Trophoblast cell (in vitro differentiated cells and primary cell): ENCODE measurements at regions not wholly inside any gene's neighbourhood (a gene's known extent, or its start where the extent isn't known, plus 50 kb on each side); places are given as distances from the start of the nearest gene placed in this dataset.

ENCODE experiments used
- DNase-seq, 2 donors: peaks; one replicate each; pipeline ENCODE4 v3.0.0-alpha.2; 2016
- H2AFZ ChIP-seq: 2 replicates; pipeline ENCODE4 v1.6.1; 2013; ENCODE audit warnings: low read length, moderate library complexity, mild to moderate bottlenecking; ENCODE audit not compliant: insufficient read depth, poor library complexity
- H2AK5ac ChIP-seq: 2 replicates; pipeline ENCODE4 v1.6.1; 2013; ENCODE audit warnings: mild to moderate bottlenecking, low read length
- H2BK120ac ChIP-seq: 2 replicates; pipeline ENCODE4 v1.6.1; 2013; ENCODE audit warnings: low read length, mild to moderate bottlenecking, moderate library complexity; ENCODE audit not compliant: insufficient read depth, poor library complexity
- H2BK12ac ChIP-seq: 2 replicates; pipeline ENCODE4 v1.6.1; 2013; ENCODE audit warnings: mild to moderate bottlenecking, low read length, moderate library complexity
- H2BK5ac ChIP-seq: 2 replicates; pipeline ENCODE4 v1.6.1; 2013; ENCODE audit warnings: low read length, low read depth, moderate library complexity, mild to moderate bottlenecking; ENCODE audit not compliant: poor library complexity
- H3K14ac ChIP-seq: 2 replicates; pipeline ENCODE4 v1.6.1; 2013; ENCODE audit warnings: mild to moderate bottlenecking, low read length
- H3K18ac ChIP-seq: 2 replicates; pipeline ENCODE4 v1.6.1; 2013; ENCODE audit warnings: mild to moderate bottlenecking, low read length
- H3K23ac ChIP-seq: 2 replicates; pipeline ENCODE4 v1.6.1; 2013; ENCODE audit warnings: low read length
- H3K27ac ChIP-seq: 2 replicates; pipeline ENCODE4 v1.5.1; 2013; ENCODE audit warnings: low read depth, mild to moderate bottlenecking, inconsistent platforms, low read length, moderate library complexity
- H3K27me3 ChIP-seq: 2 replicates; pipeline ENCODE4 v1.6.1; 2013; ENCODE audit warnings: inconsistent platforms, mild to moderate bottlenecking, low read length, moderate library complexity; ENCODE audit not compliant: insufficient read depth
- H3K36me3 ChIP-seq, 2 experiments: 1 replicate in 1 of 2; 2 replicates in 1 of 2; pipeline ENCODE4 v1.6.1; 2013; ENCODE audit warnings: low read length in 2 of 2, mild to moderate bottlenecking in 2 of 2, moderate library complexity in 1 of 2; ENCODE audit not compliant: insufficient read depth in 2 of 2, control insufficient read depth in 1 of 2
- H3K4ac ChIP-seq: 2 replicates; pipeline ENCODE4 v1.6.1; 2013; ENCODE audit warnings: low read depth, mild to moderate bottlenecking, low read length, moderate library complexity
- H3K4me1 ChIP-seq, 2 experiments: 1 replicate in 1 of 2; 2 replicates in 1 of 2; pipeline ENCODE4 v1.6.1; 2013; ENCODE audit warnings: low read length in 2 of 2, mild to moderate bottlenecking in 2 of 2, moderate library complexity in 1 of 2; ENCODE audit not compliant: insufficient read depth in 2 of 2, control insufficient read depth in 1 of 2
- H3K4me2 ChIP-seq: 2 replicates; pipeline ENCODE4 v1.6.1; 2013; ENCODE audit warnings: inconsistent platforms, mild to moderate bottlenecking, low read length, moderate library complexity
- H3K4me3 ChIP-seq: 2 replicates; pipeline ENCODE4 v1.5.1; 2013; ENCODE audit warnings: mild to moderate bottlenecking, low read depth, low read length, inconsistent platforms
- H3K79me1 ChIP-seq: one replicate; pipeline ENCODE4 v1.6.1; 2013; ENCODE audit warnings: low read length
- H3K79me2 ChIP-seq: 2 replicates; pipeline ENCODE4 v1.6.1; 2013; ENCODE audit warnings: low read length, mild to moderate bottlenecking; ENCODE audit not compliant: control insufficient read depth, insufficient read depth, poor library complexity
- H3K9ac ChIP-seq: 2 replicates; pipeline ENCODE4 v1.6.1; 2013; ENCODE audit warnings: mild to moderate bottlenecking, low read length
- H3K9me3 ChIP-seq: 2 replicates; pipeline ENCODE4 v1.6.1; 2013; ENCODE audit warnings: low read depth, mild to moderate bottlenecking, control low read depth, inconsistent platforms, low read length; ENCODE audit not compliant: insufficient read depth
- H4K12ac ChIP-seq: 2 replicates; pipeline ENCODE4 v1.6.1; 2013; ENCODE audit warnings: low read depth, mild to moderate bottlenecking, low read length, moderate library complexity
- H4K8ac ChIP-seq: 2 replicates; pipeline ENCODE4 v1.6.1; 2013; ENCODE audit warnings: low read depth, mild to moderate bottlenecking, low read length, moderate library complexity
- H4K91ac ChIP-seq: one replicate; pipeline ENCODE4 v1.6.1; 2013; ENCODE audit warnings: low read depth, mild to moderate bottlenecking, low read length, moderate library complexity
- WGBS: extraction: QIAGEN DNeasy Blood & Tissue Kit; methylation state at CpG from one replicate; pipeline ENCODE4 v1.1.7; 2013; ENCODE audit warnings: missing lambda C conversion rate; ENCODE audit not compliant: insufficient read length, insufficient coverage; ENCODE audit errors: extremely low coverage; 5-methylcytosine and 5-hydroxymethylcytosine counted together

- WGBS = no CpG with 5 or more reads among the region's 3 CpGs
- H4K8ac ChIP-seq = no peak overlapping the region
- no peak overlapping the region for H3K14ac ChIP-seq
- H2BK5ac ChIP-seq = no peak overlapping the region
- H3K4me1 ChIP-seq = no peaks in the 10 kb centered on the region
- H3K27me3 ChIP-seq = no peaks in the 10 kb centered on the region
- no peak overlapping the region for H3K4ac ChIP-seq
- no peak overlapping the region for H3K4me3 ChIP-seq
- no peak overlapping the region for H4K12ac ChIP-seq
- H3K79me2 ChIP-seq = no peaks in the 10 kb centered on the region
- no peak overlapping the region for H3K9ac ChIP-seq
- H4K91ac ChIP-seq = no peak overlapping the region
- no peak overlapping the region for H3K18ac ChIP-seq
- no peak for DNase-seq
- no peak overlapping the region for H3K23ac ChIP-seq
- no peaks in the 10 kb centered on the region for H3K79me1 ChIP-seq
- no peaks in the 10 kb centered on the region for H3K36me3 ChIP-seq
- H2BK12ac ChIP-seq = no peak overlapping the region
- H3K27ac ChIP-seq = no peak overlapping the region
- no peak overlapping the region for H2BK120ac ChIP-seq
- no peaks in the 10 kb centered on the region for H3K9me3 ChIP-seq
- H2AFZ ChIP-seq = no peak overlapping the region
- no peak overlapping the region for H3K4me2 ChIP-seq
- H2AK5ac ChIP-seq = no peak overlapping the region
These were observed 204.5 kb downstream of the SLC7A11 start for GRCh38 chr4:138037696-138038095.

GRCh38 chr4:138035781-138036258 is 206.3 kb downstream of the SLC7A11 start:
- H4K8ac ChIP-seq = no peak overlapping the region
- no peak overlapping the region for H2BK120ac ChIP-seq
- no peak overlapping the region for H3K4ac ChIP-seq
- no peaks in the 10 kb centered on the region for H3K4me1 ChIP-seq
- no CpG with 5 or more reads among the region's 1 CpG for WGBS
- no peak overlapping the region for H2BK12ac ChIP-seq
- no peak overlapping the region for H3K18ac ChIP-seq
- H4K12ac ChIP-seq = no peak overlapping the region
- no peaks in the 10 kb centered on the region for H3K27me3 ChIP-seq
- no peaks in the 10 kb centered on the region for H3K9me3 ChIP-seq
- no peak overlapping the region for H3K9ac ChIP-seq
- no peak overlapping the region for H2AFZ ChIP-seq
- no peak overlapping the region for H2BK5ac ChIP-seq
- DNase-seq = peak; percentile 8 to 53
- H3K27ac ChIP-seq = no peak overlapping the region
- no peak overlapping the region for H4K91ac ChIP-seq
- no peaks in the 10 kb centered on the region for H3K79me1 ChIP-seq
- H2AK5ac ChIP-seq = no peak overlapping the region
- no peak overlapping the region for H3K23ac ChIP-seq
- no peaks in the 10 kb centered on the region for H3K79me2 ChIP-seq
- H3K4me3 ChIP-seq = no peak overlapping the region
- H3K14ac ChIP-seq = no peak overlapping the region
- no peak overlapping the region for H3K4me2 ChIP-seq
- H3K36me3 ChIP-seq = no peaks in the 10 kb centered on the region

- H3K27ac ChIP-seq = no peak overlapping the region
- H2AFZ ChIP-seq = no peak overlapping the region
- H3K9me3 ChIP-seq = no peaks in the 10 kb centered on the region
- H4K8ac ChIP-seq = no peak overlapping the region
- no peak overlapping the region for H2BK12ac ChIP-seq
- no peak overlapping the region for H2AK5ac ChIP-seq
- no peaks in the 10 kb centered on the region for H3K79me1 ChIP-seq
- H4K12ac ChIP-seq = no peak overlapping the region
- no CpG with 5 or more reads among the region's 2 CpGs for WGBS
- H3K23ac ChIP-seq = no peak overlapping the region
- no peak overlapping the region for H3K18ac ChIP-seq
- H3K4me1 ChIP-seq = no peaks in the 10 kb centered on the region
- H3K4ac ChIP-seq = no peak overlapping the region
- no peak overlapping the region for H2BK5ac ChIP-seq
- no peak overlapping the region for H4K91ac ChIP-seq
- H3K14ac ChIP-seq = no peak overlapping the region
- no peaks in the 10 kb centered on the region for H3K36me3 ChIP-seq
- H3K4me2 ChIP-seq = no peak overlapping the region
- no peak overlapping the region for H3K9ac ChIP-seq
- H3K27me3 ChIP-seq = no peaks in the 10 kb centered on the region
- DNase-seq = peak in 1 of 2 donors; percentile 61
- no peak overlapping the region for H3K4me3 ChIP-seq
- H2BK120ac ChIP-seq = no peak overlapping the region
- H3K79me2 ChIP-seq = no peaks in the 10 kb centered on the region
These were observed 207.3 kb downstream of the SLC7A11 start for GRCh38 chr4:138034871-138035270.

GRCh38 chr4:138032222-138032621 is 209.9 kb downstream of the SLC7A11 start:
- no peak overlapping the region for H2BK12ac ChIP-seq
- no peak overlapping the region for H3K18ac ChIP-seq
- no peak overlapping the region for H4K91ac ChIP-seq
- no peaks in the 10 kb centered on the region for H3K36me3 ChIP-seq
- H3K14ac ChIP-seq = no peak overlapping the region
- H3K79me1 ChIP-seq = no peaks in the 10 kb centered on the region
- H3K79me2 ChIP-seq = no peaks in the 10 kb centered on the region
- H3K4me1 ChIP-seq = no peaks in the 10 kb centered on the region
- no peak overlapping the region for H3K9ac ChIP-seq
- no peak overlapping the region for H4K8ac ChIP-seq
- H2AK5ac ChIP-seq = no peak overlapping the region
- H3K27me3 ChIP-seq = no peaks in the 10 kb centered on the region
- no peak overlapping the region for H3K27ac ChIP-seq
- no peak overlapping the region for H3K4me2 ChIP-seq
- no peak overlapping the region for H2AFZ ChIP-seq
- H3K4me3 ChIP-seq = no peak overlapping the region
- no peak overlapping the region for H2BK5ac ChIP-seq
- no peak overlapping the region for H3K4ac ChIP-seq
- DNase-seq = no peak
- H3K23ac ChIP-seq = no peak overlapping the region
- H2BK120ac ChIP-seq = no peak overlapping the region
- H4K12ac ChIP-seq = no peak overlapping the region
- no peaks in the 10 kb centered on the region for H3K9me3 ChIP-seq
